DND-41 (cell line): ENCODE measurements at regions not wholly inside any gene's neighbourhood (a gene's known extent, or its start where the extent isn't known, plus 50 kb on each side); places are given as distances from the start of the nearest gene placed in this dataset.

Experiments
- EZH2 ChIP-seq: IDR thresholded peaks from 3 replicates; pipeline ENCODE4 v1.6.1; 2012; ENCODE audit warnings: borderline replicate concordance, low read depth, mild to moderate bottlenecking, moderate library complexity, low read length, inconsistent platforms; ENCODE audit not compliant: severe bottlenecking
- TF ChIP-seq, protein P1 (sequence below): IDR thresholded peaks from 2 replicates; pipeline ENCODE4 v1.5.1; 2012; ENCODE audit warnings: borderline replicate concordance, low read length, moderate library complexity, mild to moderate bottlenecking; ENCODE audit not compliant: poor library complexity, severe bottlenecking; ENCODE audit errors: extremely low read depth

DNA sequence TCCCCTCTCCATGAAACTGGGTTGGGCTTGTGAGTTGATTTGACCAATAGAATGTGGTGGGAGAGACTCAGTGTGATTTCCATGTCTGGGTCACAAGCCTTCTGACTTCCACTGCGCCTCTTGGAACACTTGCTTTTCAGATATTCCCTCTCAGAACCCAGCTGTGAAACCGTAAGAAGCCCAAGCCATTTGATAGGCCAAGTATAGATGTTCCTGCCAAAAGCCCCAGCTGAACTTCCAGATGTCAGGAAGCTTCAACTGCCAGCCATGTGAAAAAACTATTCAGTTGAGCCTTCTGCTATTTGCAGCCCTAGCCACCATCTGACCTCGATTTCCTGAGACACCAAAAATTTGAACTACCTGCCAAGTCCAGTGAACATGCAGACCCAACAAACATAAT lies 387.8 kb upstream of the GJE1 start:
- no peak for TF ChIP-seq EZH2
- TF ChIP-seq, protein P1, sequence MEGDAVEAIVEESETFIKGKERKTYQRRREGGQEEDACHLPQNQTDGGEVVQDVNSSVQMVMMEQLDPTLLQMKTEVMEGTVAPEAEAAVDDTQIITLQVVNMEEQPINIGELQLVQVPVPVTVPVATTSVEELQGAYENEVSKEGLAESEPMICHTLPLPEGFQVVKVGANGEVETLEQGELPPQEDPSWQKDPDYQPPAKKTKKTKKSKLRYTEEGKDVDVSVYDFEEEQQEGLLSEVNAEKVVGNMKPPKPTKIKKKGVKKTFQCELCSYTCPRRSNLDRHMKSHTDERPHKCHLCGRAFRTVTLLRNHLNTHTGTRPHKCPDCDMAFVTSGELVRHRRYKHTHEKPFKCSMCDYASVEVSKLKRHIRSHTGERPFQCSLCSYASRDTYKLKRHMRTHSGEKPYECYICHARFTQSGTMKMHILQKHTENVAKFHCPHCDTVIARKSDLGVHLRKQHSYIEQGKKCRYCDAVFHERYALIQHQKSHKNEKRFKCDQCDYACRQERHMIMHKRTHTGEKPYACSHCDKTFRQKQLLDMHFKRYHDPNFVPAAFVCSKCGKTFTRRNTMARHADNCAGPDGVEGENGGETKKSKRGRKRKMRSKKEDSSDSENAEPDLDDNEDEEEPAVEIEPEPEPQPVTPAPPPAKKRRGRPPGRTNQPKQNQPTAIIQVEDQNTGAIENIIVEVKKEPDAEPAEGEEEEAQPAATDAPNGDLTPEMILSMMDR: no peak
